PC-9 (cell line): ENCODE measurements at regions not wholly inside any gene's neighbourhood (a gene's known extent, or its start where the extent isn't known, plus 50 kb on each side); places are given as distances from the start of the nearest gene placed in this dataset.

Source experiments
- CTCF ChIP-seq: fragments of 200-600 bp; sonication (generic); conservative IDR thresholded peaks from 2 replicates; pipeline ENCODE4 v1.6.1; 2017; ENCODE audit warnings: mixed run types, antibody characterized with exemption, mild to moderate bottlenecking, moderate library complexity
- EZH2 ChIP-seq: fragments of 200-600 bp; sonication (generic); IDR thresholded peaks from 2 replicates; pipeline ENCODE4 v1.8.0; 2017; ENCODE audit warnings: antibody characterized with exemption, low read depth

GRCh38 chr18:11246495-11247300 is 97.3 kb upstream of the PIEZO2 start:
- TF ChIP-seq CTCF (no peak), EZH2 (no peak)
